ENCODE measurements at regions not wholly inside any gene's neighbourhood (a gene's known extent, or its start where the extent isn't known, plus 50 kb on each side); places are given as distances from the start of the nearest gene placed in this dataset.
"Not testable (repeated sequence)": the region's sequence is repeated elsewhere in the genome, so short reads cannot be mapped to it uniquely, and the experiment has no call there.

DNA sequence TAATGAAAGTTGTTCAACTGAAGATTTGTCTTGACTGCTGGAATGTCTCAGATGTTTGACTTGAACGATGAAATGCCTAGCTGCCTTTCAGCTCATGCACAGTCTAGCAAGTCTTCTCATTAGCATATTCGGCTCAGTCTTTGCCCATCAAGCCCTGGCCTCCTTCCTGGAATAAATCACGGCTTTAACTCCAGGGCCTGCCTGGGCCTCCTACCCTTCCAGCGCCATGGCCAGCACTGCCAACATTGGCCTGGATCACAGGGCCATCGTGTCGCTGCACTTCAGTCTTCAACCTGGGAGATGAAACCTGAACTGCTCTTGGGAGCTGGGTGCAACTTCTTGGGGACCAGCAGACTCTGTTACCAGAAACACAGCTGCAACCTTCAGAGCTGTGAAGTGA is 126.7 kb upstream of the TMEM260 start:
- peaks cover 12% of the 10 kb centered on the region for H3K9me3 Mint-ChIP-seq
- DNase-seq (ENCODE audit: low spot score), result no peak
- H3K36me3 Mint-ChIP-seq (ENCODE audit: low read depth), result no peaks in the 10 kb centered on the region
- no peak overlapping the region for H3K4me3 Mint-ChIP-seq
- H3K4me1 Mint-ChIP-seq (ENCODE audit: low read depth), result peaks cover 1% of the 10 kb centered on the region
- H3K27ac Mint-ChIP-seq, result no peak overlapping the region
- peaks cover 6% of the 10 kb centered on the region for H3K27me3 Mint-ChIP-seq (ENCODE audit: low read depth)

DNA sequence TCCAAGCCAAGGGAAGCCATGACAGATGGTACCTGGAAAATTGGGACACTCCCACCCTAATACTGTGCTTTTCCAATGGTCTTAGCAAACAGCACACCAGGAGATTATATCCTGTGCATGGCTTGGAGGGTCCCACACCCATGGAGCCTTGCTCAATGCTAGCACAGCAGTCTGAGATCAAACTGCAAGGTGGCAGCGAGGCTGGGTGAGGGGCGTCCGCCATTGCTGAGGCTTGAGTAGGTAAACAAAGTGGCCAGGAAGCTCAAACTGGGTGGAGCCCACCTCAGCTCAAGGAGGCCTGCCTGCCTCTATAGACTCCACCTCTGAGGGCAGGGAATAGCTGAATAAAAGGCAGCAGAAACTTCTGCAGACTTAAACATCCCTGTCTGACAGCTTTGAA is 124.9 kb upstream of the TMEM260 start:
- not testable (repeated sequence) for H3K36me3 Mint-ChIP-seq (ENCODE audit: low read depth); H3K4me1 Mint-ChIP-seq (ENCODE audit: low read depth); DNase-seq (ENCODE audit: low spot score); H3K27ac Mint-ChIP-seq; H3K27me3 Mint-ChIP-seq (ENCODE audit: low read depth); H3K9me3 Mint-ChIP-seq; H3K4me3 Mint-ChIP-seq

- H3K27me3 Mint-ChIP-seq (ENCODE audit: low read depth), result peaks cover 19% of the 10 kb centered on the region
- no peak for DNase-seq (ENCODE audit: low spot score)
- H3K4me3 Mint-ChIP-seq, result no peak overlapping the region
- H3K36me3 Mint-ChIP-seq (ENCODE audit: low read depth), result no peaks in the 10 kb centered on the region
- no peaks in the 10 kb centered on the region for H3K4me1 Mint-ChIP-seq (ENCODE audit: low read depth)
- no peaks in the 10 kb centered on the region for H3K9me3 Mint-ChIP-seq
- no peak overlapping the region for H3K27ac Mint-ChIP-seq
These were observed 119.1 kb upstream of the TMEM260 start for GRCh38 chr14:56460469-56460868.

GRCh38 chr14:56461276-56462275 is 118.0 kb upstream of the TMEM260 start:
- H3K27ac Mint-ChIP-seq, result no peak overlapping the region
- H3K4me1 Mint-ChIP-seq (ENCODE audit: low read depth), result no peaks in the 10 kb centered on the region
- no peak overlapping the region for H3K4me3 Mint-ChIP-seq
- no peak for DNase-seq (ENCODE audit: low spot score)
- H3K27me3 Mint-ChIP-seq (ENCODE audit: low read depth), result peaks cover 23% of the 10 kb centered on the region
- H3K36me3 Mint-ChIP-seq (ENCODE audit: low read depth), result no peaks in the 10 kb centered on the region
- no peaks in the 10 kb centered on the region for H3K9me3 Mint-ChIP-seq

- H3K27me3 Mint-ChIP-seq (ENCODE audit: low read depth), result peaks cover 17% of the 10 kb centered on the region
- no peaks in the 10 kb centered on the region for H3K4me1 Mint-ChIP-seq (ENCODE audit: low read depth)
- no peak overlapping the region for H3K27ac Mint-ChIP-seq
- H3K9me3 Mint-ChIP-seq, result no peaks in the 10 kb centered on the region
- no peak overlapping the region for H3K4me3 Mint-ChIP-seq
- H3K36me3 Mint-ChIP-seq (ENCODE audit: low read depth), result no peaks in the 10 kb centered on the region
- no peak for DNase-seq (ENCODE audit: low spot score)
These were observed 116.2 kb upstream of the TMEM260 start for GRCh38 chr14:56463271-56463890.

DNA sequence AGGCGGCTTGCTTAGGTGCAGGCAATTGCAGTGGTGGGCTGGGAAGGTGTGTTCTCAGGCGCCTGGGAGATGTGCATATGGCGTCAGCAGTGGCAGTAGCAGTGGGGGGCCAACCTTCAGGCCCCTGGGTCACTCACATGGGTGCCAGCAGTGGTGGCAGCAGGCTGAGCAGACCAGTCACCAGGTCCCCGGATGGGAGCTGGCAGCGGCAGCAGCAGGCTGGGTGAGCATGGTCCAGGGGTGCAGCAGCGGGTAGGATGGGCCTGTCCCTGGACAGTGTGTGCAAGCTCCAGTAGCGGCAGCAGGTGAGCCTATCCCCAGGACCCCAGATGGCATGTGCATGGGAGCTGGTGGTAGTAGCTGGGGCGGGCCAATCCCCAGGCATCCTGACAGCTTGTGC is 108.5 kb upstream of the TMEM260 start:
- H3K36me3 Mint-ChIP-seq (ENCODE audit: low read depth), result no peaks in the 10 kb centered on the region
- H3K27me3 Mint-ChIP-seq (ENCODE audit: low read depth), result peaks cover 3% of the 10 kb centered on the region
- no peaks in the 10 kb centered on the region for H3K9me3 Mint-ChIP-seq
- no peak overlapping the region for H3K4me3 Mint-ChIP-seq
- no peaks in the 10 kb centered on the region for H3K4me1 Mint-ChIP-seq (ENCODE audit: low read depth)
- no peak overlapping the region for H3K27ac Mint-ChIP-seq
- no peak for DNase-seq (ENCODE audit: low spot score)

DNA sequence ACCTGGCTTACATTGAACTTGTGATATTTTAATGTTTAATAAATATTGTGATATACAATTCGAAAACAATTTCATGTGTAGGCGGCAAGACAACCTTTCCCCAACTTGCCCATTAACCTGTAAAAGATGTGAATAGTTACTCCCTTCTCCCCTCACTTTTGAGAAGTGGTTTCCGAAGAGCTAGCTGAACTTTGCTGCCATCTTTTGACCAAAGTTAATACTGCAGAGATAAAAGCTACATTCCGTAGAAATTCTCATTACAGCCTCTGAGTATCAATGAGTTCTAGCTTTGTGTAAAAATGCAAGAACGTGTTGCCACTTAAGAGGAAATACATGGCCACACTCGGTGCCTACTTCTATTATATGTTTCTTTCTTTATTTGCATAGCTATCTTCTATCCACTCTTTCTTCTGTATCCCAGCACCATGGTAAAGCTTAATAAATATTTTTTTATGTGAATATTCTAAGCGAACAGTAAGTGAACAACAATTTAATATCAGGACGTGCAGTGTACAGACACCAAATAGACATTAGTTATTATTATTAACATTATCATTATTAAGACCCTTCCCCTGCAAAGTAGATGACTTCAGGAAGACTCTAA is 105.1 kb upstream of the TMEM260 start:
- DNase-seq (ENCODE audit: low spot score), result no peak

DNA sequence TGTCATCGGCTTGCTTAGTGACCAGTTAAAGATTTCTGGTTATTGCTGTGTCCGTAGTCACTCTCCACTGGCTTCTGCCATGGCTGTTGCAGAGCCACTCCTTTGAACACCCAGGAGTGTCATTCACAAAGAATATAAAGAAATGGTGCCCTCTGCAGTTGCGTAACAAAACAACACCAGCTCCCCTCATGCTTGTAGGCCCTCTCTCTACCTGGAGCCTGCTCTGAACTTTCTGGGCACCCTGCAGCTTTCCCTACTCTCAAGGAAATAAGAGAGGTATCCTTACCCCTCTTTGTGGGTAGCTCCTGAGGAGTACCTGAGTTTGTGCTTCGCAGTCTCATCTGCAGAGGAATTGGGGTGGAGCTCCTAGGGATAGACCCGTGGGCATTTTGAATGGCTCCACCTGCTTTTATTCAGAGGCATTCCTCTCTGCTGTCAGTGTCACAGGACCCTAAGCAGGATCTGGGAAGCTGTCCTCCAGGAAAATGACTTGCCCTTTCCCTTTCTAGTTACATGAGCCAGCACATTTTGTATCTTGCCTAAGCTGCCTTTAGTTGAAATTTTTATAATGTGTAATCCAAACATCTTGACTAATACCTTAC is 97.2 kb upstream of the TMEM260 start:
- Mint-ChIP-seq H3K27me3 (ENCODE audit: low read depth) (peaks cover 5% of the 10 kb centered on the region), H3K4me1 (ENCODE audit: low read depth) (no peaks in the 10 kb centered on the region), H3K9me3 (no peaks in the 10 kb centered on the region), H3K36me3 (ENCODE audit: low read depth) (no peaks in the 10 kb centered on the region), H3K27ac (no peak overlapping the region), H3K4me3 (no peak overlapping the region)
- DNase-seq (ENCODE audit: low spot score), result no peak

More for the DNA sequence above, 105.1 kb upstream of the TMEM260 start:
- no peak overlapping the region for H3K4me3 Mint-ChIP-seq
- no peaks in the 10 kb centered on the region for H3K9me3 Mint-ChIP-seq
- H3K36me3 Mint-ChIP-seq (ENCODE audit: low read depth), result no peaks in the 10 kb centered on the region
- H3K4me1 Mint-ChIP-seq (ENCODE audit: low read depth), result no peaks in the 10 kb centered on the region
- no peak overlapping the region for H3K27ac Mint-ChIP-seq
- H3K27me3 Mint-ChIP-seq (ENCODE audit: low read depth), result peaks cover 2% of the 10 kb centered on the region

GRCh38 chr14:56487090-56487667 is 92.4 kb upstream of the TMEM260 start:
- no peaks in the 10 kb centered on the region for H3K9me3 Mint-ChIP-seq
- DNase-seq (ENCODE audit: low spot score), result no peak
- H3K4me3 Mint-ChIP-seq, result no peak overlapping the region
- no peak overlapping the region for H3K27ac Mint-ChIP-seq
- no peaks in the 10 kb centered on the region for H3K27me3 Mint-ChIP-seq (ENCODE audit: low read depth)
- no peaks in the 10 kb centered on the region for H3K36me3 Mint-ChIP-seq (ENCODE audit: low read depth)
- peaks cover 4% of the 10 kb centered on the region for H3K4me1 Mint-ChIP-seq (ENCODE audit: low read depth)

GRCh38 chr14:56487761-56488160 is 91.8 kb upstream of the TMEM260 start:
- no peaks in the 10 kb centered on the region for H3K27me3 Mint-ChIP-seq (ENCODE audit: low read depth)
- no peak overlapping the region for H3K27ac Mint-ChIP-seq
- DNase-seq (ENCODE audit: low spot score), result no peak
- no peak overlapping the region for H3K4me3 Mint-ChIP-seq
- H3K4me1 Mint-ChIP-seq (ENCODE audit: low read depth), result peaks cover 4% of the 10 kb centered on the region
- no peaks in the 10 kb centered on the region for H3K36me3 Mint-ChIP-seq (ENCODE audit: low read depth)
- no peaks in the 10 kb centered on the region for H3K9me3 Mint-ChIP-seq

DNA sequence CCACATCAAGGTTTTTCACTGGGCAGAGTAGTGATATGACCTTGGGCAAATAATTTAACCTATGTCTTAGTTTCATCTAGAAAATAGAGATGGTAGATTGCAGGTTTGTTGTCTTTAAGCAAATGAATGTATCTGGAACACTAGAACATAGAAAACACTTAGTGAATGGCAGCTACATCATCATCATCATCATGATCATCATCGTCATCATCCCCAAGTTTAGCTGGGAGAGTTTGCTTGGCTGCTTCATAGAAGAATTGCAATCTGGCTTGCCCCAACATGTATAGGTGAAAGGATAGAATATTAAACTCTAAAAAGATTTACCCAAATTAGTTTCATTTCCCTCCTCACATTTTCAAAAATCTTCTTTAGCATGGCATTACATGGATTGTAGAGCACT is 91.3 kb upstream of the TMEM260 start:
- H3K27ac Mint-ChIP-seq, result no peak overlapping the region
- DNase-seq (ENCODE audit: low spot score), result no peak
- H3K4me3 Mint-ChIP-seq, result no peak overlapping the region
- no peaks in the 10 kb centered on the region for H3K9me3 Mint-ChIP-seq
- H3K4me1 Mint-ChIP-seq (ENCODE audit: low read depth), result peaks cover 4% of the 10 kb centered on the region
- no peaks in the 10 kb centered on the region for H3K36me3 Mint-ChIP-seq (ENCODE audit: low read depth)
- H3K27me3 Mint-ChIP-seq (ENCODE audit: low read depth), result no peaks in the 10 kb centered on the region

DNA sequence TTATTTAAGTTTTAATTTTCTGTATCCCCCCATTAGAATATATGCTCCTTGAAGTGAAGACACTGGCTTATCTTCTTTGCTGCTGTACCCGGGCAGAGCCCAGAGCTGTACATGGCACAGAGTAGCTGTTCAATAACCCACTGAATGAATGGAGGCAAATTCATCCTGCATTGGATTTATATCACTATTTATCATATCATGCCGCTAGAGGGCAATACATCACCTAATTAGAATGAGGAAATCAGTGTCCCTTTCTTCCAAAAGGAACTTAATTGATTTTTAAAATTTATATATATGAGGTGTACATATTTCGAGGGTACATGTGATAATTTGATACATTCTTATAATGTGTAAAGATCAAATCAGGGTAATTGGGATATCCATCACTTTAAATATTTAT is 89.2 kb upstream of the TMEM260 start:
- H3K27me3 Mint-ChIP-seq (ENCODE audit: low read depth), result no peaks in the 10 kb centered on the region
- no peaks in the 10 kb centered on the region for H3K36me3 Mint-ChIP-seq (ENCODE audit: low read depth)
- H3K4me1 Mint-ChIP-seq (ENCODE audit: low read depth), result peaks cover 4% of the 10 kb centered on the region
- H3K9me3 Mint-ChIP-seq, result no peaks in the 10 kb centered on the region
- DNase-seq (ENCODE audit: low spot score), result no peak
- no peak overlapping the region for H3K4me3 Mint-ChIP-seq
- H3K27ac Mint-ChIP-seq, result no peak overlapping the region

DNA sequence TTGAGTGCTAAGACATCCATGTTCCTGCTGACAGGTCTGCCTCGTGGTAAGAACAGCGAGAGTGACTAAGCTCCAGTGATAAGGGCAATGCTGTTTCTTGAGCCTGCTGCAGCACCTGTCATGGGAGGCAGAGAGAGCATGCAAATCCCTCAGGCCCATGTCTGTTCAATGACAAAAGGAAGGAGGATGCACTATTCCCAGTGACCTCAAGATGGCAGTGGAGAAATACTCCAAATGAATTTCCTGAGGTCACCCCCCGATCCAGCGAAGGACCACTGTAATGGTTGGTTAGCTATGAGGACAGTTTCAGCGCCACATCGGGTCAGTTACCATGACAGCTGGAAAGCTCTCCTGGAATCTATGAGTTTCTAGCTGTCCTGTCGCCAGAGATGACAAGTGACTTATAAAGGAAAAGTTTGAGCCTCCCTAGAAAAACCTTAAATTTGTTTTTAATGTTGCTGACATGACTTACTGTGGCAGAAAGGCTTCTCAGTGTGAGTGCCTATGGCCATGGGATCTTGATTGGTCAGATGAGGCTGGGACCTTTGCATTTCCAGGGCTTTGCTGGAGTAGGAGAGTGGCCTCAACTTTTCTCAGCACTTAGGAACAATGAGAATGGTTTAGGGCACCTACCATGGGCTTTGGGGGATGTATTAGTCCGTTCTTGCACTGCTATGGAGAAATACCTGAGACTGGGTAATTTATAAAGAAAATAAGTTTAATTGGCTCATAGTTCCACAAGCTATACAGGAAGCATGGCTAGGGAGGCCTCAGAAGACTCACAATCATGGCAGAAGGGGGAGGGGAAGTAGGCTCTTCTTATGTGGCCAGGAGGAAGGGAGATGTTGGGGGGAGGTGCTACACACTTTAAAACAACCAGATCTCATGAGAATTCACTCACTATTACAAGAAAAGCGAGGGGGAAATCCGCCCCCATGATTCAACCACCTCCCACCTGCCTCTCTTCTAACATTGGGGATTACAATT is 88.0 kb upstream of the TMEM260 start:
- no peak overlapping the region for H3K27ac Mint-ChIP-seq
- H3K4me3 Mint-ChIP-seq, result no peak overlapping the region
- no peaks in the 10 kb centered on the region for H3K9me3 Mint-ChIP-seq
- H3K4me1 Mint-ChIP-seq (ENCODE audit: low read depth), result peaks cover 4% of the 10 kb centered on the region
- H3K27me3 Mint-ChIP-seq (ENCODE audit: low read depth), result no peaks in the 10 kb centered on the region
- no peaks in the 10 kb centered on the region for H3K36me3 Mint-ChIP-seq (ENCODE audit: low read depth)
- DNase-seq (ENCODE audit: low spot score), result peak; percentile 10

All from T-helper 2 cell treated with Interferon-gamma antibody and Interleukin-4, amounts not matched to agents 5 μg/mL and 100 μg/mL, for 36 hours (primary cell).